K562 (cell line): ENCODE measurements at regions not wholly inside any gene's neighbourhood (a gene's known extent, or its start where the extent isn't known, plus 50 kb on each side); places are given as distances from the start of the nearest gene placed in this dataset.

Experiments
- FOXJ2 ChIP-seq: fragments of 200-800 bp; sonication (Bioruptor generic); IDR thresholded peaks from 2 replicates; pipeline ENCODE4 v1.6.1; 2016; ENCODE audit warnings: missing genetic modification characterization, missing compliant biosample characterization
- SETDB1 ChIP-seq: IDR thresholded peaks from one replicate; pipeline ENCODE4 v1.6.1; 2012; ENCODE audit warnings: low read length, control low read depth, inconsistent platforms
- SMAD1 ChIP-seq: fragments of 150-350 bp; IDR thresholded peaks from 2 replicates; pipeline ENCODE4 v1.6.1; 2014; ENCODE audit warnings: low read length, low read depth; ENCODE audit not compliant: partially characterized antibody
- SUPT5H ChIP-seq: fragments of 450-650 bp; IDR thresholded peaks from 2 replicates; pipeline ENCODE4 v1.6.1; 2016
- TAF15 ChIP-seq: fragments of 200-400 bp; formaldehyde crosslinking; IDR thresholded peaks from 2 replicates; pipeline ENCODE4 v1.6.1; 2017; ENCODE audit warnings: mild to moderate bottlenecking, low read depth, low read length, moderate library complexity
- ZNF197 ChIP-seq: fragments of 200-800 bp; sonication (Bioruptor generic); IDR thresholded peaks from 2 replicates; pipeline ENCODE4 v1.6.1; 2016; ENCODE audit warnings: low read depth, missing genetic modification characterization, missing compliant biosample characterization
- TF ChIP-seq, protein P1 (sequence below): fragments of 200-600 bp; sonication (generic); IDR thresholded peaks from one replicate; pipeline ENCODE4 v1.6.1; 2012; ENCODE audit warnings: mild to moderate bottlenecking, low read depth, low read length, inconsistent platforms
- TF ChIP-seq, protein P2 (sequence below): fragments of 250-450 bp; sonication (Bioruptor Pico); IDR thresholded peaks from 2 replicates; pipeline ENCODE4 v1.5.0; 2021
- TF ChIP-seq, protein P3 (sequence below): fragments of 450-650 bp; IDR thresholded peaks from 2 replicates; pipeline ENCODE4 v1.6.1; 2017; ENCODE audit warnings: antibody characterized with exemption, mild to moderate bottlenecking

- no peak for TF ChIP-seq TAF15
- TF ChIP-seq, protein P1, sequence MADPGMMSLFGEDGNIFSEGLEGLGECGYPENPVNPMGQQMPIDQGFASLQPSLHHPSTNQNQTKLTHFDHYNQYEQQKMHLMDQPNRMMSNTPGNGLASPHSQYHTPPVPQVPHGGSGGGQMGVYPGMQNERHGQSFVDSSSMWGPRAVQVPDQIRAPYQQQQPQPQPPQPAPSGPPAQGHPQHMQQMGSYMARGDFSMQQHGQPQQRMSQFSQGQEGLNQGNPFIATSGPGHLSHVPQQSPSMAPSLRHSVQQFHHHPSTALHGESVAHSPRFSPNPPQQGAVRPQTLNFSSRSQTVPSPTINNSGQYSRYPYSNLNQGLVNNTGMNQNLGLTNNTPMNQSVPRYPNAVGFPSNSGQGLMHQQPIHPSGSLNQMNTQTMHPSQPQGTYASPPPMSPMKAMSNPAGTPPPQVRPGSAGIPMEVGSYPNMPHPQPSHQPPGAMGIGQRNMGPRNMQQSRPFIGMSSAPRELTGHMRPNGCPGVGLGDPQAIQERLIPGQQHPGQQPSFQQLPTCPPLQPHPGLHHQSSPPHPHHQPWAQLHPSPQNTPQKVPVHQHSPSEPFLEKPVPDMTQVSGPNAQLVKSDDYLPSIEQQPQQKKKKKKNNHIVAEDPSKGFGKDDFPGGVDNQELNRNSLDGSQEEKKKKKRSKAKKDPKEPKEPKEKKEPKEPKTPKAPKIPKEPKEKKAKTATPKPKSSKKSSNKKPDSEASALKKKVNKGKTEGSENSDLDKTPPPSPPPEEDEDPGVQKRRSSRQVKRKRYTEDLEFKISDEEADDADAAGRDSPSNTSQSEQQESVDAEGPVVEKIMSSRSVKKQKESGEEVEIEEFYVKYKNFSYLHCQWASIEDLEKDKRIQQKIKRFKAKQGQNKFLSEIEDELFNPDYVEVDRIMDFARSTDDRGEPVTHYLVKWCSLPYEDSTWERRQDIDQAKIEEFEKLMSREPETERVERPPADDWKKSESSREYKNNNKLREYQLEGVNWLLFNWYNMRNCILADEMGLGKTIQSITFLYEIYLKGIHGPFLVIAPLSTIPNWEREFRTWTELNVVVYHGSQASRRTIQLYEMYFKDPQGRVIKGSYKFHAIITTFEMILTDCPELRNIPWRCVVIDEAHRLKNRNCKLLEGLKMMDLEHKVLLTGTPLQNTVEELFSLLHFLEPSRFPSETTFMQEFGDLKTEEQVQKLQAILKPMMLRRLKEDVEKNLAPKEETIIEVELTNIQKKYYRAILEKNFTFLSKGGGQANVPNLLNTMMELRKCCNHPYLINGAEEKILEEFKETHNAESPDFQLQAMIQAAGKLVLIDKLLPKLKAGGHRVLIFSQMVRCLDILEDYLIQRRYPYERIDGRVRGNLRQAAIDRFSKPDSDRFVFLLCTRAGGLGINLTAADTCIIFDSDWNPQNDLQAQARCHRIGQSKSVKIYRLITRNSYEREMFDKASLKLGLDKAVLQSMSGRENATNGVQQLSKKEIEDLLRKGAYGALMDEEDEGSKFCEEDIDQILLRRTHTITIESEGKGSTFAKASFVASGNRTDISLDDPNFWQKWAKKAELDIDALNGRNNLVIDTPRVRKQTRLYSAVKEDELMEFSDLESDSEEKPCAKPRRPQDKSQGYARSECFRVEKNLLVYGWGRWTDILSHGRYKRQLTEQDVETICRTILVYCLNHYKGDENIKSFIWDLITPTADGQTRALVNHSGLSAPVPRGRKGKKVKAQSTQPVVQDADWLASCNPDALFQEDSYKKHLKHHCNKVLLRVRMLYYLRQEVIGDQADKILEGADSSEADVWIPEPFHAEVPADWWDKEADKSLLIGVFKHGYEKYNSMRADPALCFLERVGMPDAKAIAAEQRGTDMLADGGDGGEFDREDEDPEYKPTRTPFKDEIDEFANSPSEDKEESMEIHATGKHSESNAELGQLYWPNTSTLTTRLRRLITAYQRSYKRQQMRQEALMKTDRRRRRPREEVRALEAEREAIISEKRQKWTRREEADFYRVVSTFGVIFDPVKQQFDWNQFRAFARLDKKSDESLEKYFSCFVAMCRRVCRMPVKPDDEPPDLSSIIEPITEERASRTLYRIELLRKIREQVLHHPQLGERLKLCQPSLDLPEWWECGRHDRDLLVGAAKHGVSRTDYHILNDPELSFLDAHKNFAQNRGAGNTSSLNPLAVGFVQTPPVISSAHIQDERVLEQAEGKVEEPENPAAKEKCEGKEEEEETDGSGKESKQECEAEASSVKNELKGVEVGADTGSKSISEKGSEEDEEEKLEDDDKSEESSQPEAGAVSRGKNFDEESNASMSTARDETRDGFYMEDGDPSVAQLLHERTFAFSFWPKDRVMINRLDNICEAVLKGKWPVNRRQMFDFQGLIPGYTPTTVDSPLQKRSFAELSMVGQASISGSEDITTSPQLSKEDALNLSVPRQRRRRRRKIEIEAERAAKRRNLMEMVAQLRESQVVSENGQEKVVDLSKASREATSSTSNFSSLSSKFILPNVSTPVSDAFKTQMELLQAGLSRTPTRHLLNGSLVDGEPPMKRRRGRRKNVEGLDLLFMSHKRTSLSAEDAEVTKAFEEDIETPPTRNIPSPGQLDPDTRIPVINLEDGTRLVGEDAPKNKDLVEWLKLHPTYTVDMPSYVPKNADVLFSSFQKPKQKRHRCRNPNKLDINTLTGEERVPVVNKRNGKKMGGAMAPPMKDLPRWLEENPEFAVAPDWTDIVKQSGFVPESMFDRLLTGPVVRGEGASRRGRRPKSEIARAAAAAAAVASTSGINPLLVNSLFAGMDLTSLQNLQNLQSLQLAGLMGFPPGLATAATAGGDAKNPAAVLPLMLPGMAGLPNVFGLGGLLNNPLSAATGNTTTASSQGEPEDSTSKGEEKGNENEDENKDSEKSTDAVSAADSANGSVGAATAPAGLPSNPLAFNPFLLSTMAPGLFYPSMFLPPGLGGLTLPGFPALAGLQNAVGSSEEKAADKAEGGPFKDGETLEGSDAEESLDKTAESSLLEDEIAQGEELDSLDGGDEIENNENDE: peak; percentile 71
- TF ChIP-seq ZNF197 (CRISPR knock-in tag): no peak
- no peak for TF ChIP-seq SUPT5H
- no peak for TF ChIP-seq SMAD1
- TF ChIP-seq, protein P2, sequence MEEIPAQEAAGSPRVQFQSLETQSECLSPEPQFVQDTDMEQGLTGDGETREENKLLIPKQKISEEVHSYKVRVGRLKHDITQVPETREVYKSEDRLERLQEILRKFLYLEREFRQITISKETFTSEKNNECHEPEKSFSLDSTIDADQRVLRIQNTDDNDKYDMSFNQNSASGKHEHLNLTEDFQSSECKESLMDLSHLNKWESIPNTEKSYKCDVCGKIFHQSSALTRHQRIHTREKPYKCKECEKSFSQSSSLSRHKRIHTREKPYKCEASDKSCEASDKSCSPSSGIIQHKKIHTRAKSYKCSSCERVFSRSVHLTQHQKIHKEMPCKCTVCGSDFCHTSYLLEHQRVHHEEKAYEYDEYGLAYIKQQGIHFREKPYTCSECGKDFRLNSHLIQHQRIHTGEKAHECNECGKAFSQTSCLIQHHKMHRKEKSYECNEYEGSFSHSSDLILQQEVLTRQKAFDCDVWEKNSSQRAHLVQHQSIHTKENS: no peak
- TF ChIP-seq FOXJ2: 0 out of 2 replicates have a peak, but pooled peaks have one; percentile 15
- TF ChIP-seq SETDB1: no peak
- TF ChIP-seq, protein P3, sequence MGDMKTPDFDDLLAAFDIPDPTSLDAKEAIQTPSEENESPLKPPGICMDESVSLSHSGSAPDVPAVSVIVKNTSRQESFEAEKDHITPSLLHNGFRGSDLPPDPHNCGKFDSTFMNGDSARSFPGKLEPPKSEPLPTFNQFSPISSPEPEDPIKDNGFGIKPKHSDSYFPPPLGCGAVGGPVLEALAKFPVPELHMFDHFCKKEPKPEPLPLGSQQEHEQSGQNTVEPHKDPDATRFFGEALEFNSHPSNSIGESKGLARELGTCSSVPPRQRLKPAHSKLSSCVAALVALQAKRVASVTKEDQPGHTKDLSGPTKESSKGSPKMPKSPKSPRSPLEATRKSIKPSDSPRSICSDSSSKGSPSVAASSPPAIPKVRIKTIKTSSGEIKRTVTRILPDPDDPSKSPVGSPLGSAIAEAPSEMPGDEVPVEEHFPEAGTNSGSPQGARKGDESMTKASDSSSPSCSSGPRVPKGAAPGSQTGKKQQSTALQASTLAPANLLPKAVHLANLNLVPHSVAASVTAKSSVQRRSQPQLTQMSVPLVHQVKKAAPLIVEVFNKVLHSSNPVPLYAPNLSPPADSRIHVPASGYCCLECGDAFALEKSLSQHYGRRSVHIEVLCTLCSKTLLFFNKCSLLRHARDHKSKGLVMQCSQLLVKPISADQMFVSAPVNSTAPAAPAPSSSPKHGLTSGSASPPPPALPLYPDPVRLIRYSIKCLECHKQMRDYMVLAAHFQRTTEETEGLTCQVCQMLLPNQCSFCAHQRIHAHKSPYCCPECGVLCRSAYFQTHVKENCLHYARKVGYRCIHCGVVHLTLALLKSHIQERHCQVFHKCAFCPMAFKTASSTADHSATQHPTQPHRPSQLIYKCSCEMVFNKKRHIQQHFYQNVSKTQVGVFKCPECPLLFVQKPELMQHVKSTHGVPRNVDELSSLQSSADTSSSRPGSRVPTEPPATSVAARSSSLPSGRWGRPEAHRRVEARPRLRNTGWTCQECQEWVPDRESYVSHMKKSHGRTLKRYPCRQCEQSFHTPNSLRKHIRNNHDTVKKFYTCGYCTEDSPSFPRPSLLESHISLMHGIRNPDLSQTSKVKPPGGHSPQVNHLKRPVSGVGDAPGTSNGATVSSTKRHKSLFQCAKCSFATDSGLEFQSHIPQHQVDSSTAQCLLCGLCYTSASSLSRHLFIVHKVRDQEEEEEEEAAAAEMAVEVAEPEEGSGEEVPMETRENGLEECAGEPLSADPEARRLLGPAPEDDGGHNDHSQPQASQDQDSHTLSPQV: no peak
Measured at GRCh38 chr3:143182866-143183664, 63.5 kb downstream of the CHST2 start (continued).
